Activated gamma-delta T cell treated with Interleukin-2 at 50 U/mL for 16 hours (primary cell): ENCODE measurements at regions not wholly inside any gene's neighbourhood (a gene's known extent, or its start where the extent isn't known, plus 50 kb on each side); places are given as distances from the start of the nearest gene placed in this dataset.
"Not testable (repeated sequence)": the region's sequence is repeated elsewhere in the genome, so short reads cannot be mapped to it uniquely, and the experiment has no call there.

Experiments
- DNase-seq: peaks from one replicate; pipeline ENCODE4 v3.0.0-alpha.2; 2020

- DNase-seq, result no peak
Measured at GRCh38 chr4:66091786-66092185, 421.5 kb upstream of the EPHA5 start.

DNA sequence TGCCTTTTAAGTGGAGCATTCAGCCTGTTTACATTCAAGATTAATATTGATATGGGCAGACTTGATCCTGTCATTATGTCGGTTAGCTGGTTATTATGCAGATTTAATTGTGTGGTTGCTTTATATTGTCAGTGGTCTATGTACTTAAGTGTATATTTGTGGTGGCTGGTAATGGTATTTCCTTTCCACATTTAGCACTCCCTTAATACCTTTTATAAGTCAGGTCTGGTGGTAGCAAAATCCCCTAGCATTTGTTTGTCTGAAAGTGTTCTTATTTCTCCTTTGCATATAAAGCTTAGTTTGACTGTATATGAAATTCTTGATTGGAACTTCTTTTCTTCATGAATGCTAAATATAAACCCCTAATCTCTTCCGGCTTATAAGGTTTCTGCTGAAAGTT lies 403.7 kb upstream of the EPHA5 start:
- DNase-seq, result no peak

DNA sequence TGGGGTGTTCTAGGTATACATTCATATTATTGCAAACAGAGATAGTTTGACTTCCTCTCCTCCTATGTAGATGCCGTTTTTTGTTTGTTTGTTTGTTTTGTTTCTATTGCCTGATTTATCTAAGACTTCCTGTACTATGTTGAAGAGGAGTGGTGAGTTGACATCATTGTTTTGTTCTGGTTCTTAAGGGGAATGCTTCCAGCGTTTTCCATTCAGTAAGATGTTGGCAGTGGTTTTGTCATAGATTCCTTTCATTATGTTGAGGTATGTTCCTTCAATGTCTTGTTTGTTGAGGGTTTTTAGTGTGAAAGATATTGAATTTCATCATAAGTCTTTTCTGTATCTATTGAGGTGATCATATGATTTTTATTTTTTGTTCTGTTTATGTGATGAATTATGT lies 401.6 kb upstream of the EPHA5 start:
- DNase-seq, result no peak

DNA sequence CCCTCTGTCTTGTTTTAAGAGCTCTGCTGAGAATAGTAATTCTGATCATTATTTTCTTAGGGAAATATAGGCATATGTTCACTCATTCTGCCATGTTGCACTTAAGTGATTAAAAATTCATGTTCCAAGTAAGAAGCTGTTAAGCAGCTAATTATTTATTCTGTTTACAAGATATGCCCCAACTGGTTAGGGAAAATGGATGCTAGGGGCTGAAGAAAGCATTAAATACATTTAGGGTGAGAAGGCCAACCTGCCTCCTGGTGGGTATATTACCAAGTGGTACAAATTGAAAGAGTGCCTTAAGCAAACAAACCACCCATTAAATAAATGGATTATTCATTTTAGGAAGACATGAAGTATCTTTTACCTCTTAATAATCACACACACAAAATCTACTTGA lies 392.6 kb upstream of the EPHA5 start:
- DNase-seq, result no peak

DNA sequence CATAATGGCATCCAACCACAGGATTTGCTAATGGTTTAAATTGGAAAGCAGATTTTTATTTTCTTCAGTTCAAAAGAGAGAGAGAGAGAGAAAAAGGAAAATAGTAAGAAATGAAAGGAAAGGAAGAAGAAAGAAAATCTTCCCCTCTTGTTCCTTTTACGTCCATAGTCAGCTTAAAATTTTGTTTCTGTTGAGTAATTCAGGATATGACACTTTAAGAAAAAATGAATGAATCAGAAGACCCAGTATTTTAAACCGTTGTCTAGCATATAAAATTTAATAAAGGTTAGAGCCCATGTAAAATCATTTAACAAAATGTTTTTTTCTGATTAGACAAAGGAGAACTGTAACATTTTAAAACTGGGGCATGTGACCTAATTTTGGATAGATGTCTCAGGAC lies 391.8 kb upstream of the EPHA5 start:
- no peak for DNase-seq

- no peak for DNase-seq
Measured at GRCh38 chr4:66059556-66059955, 389.3 kb upstream of the EPHA5 start.

DNA sequence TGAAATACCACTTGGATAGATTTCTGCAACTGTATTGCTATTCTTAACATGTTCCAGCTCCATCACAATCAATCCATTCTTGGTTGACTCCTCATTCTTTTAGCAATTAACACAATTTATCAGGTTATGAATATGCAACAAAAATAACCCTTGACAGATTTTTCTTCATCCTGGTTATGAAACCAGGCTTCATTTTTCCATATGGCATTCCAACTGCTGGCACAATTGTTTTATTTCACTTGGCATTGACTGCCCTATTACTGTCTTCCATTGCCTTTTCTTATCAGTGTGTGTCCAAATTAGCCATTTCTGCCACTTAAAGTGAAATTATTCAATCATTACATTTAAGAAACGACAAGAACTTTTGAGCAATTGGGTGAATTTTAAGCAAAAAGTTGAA lies 388.8 kb upstream of the EPHA5 start:
- no peak for DNase-seq

GRCh38 chr4:66055999-66056398 lies 385.7 kb upstream of the EPHA5 start:
- DNase-seq, result no peak

DNA sequence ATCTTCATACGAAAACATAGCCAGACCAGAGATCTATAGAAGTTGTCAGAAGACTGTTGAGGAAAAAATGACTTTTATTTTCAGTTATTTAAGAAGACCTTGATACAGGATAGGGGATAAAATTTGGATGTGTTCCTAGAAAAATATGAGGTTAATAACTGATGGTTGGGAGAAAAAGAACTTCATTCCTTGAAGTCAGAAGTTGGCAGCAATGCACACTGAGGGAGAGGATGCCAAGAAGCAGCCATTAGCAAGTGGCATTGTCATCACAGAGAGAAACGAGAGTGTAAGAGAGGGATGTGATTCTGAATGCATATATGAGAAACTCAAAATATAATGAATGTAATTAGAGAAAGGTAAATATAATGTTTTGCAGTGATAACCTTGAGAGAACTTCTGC lies 382.1 kb upstream of the EPHA5 start:
- no peak for DNase-seq

DNA sequence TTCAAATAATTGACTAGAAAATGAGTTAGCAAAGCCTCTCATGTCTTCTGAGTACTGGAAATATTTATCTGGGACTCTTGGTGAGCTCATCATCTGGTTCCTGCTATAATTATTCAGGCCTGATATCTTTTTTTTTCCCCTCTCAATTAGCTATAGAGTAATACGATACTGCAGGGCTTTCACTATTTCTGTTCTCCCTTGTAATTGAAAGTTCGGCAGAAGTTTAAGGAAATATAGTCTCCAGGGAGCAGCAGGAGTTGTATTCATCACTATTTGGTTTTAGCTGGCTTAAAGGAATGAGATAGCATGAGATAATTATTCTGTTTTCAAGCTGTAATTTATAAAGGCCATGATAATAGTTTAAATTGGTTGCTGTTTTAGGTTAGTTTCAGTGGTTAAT lies 378.6 kb upstream of the EPHA5 start:
- DNase-seq, result no peak

GRCh38 chr4:66045913-66046312 lies 375.6 kb upstream of the EPHA5 start:
- no peak for DNase-seq

GRCh38 chr4:66035701-66036100 lies 365.4 kb upstream of the EPHA5 start:
- DNase-seq, result no peak

DNA sequence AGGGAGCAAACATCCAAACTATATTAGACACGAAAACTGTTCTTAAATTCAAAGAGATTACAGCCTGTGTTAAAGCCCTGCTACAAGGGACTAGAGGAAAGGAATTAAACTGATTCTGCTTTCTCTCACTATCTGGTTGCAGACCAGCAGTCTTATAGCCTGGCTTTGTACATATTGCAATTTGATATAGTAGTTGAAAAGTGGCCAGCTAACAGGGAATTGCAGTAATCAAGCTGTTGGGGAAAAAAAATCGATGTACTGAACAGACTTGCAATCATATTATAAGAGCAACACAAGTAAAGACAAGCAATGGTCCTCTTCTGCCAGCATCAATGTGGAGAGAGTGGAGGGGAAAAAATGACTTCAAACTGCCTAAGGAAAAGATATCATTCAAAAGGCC lies 364.4 kb upstream of the EPHA5 start:
- DNase-seq, result no peak

- no peak for DNase-seq
Measured at GRCh38 chr4:66034262-66034661, 364.0 kb upstream of the EPHA5 start.

DNA sequence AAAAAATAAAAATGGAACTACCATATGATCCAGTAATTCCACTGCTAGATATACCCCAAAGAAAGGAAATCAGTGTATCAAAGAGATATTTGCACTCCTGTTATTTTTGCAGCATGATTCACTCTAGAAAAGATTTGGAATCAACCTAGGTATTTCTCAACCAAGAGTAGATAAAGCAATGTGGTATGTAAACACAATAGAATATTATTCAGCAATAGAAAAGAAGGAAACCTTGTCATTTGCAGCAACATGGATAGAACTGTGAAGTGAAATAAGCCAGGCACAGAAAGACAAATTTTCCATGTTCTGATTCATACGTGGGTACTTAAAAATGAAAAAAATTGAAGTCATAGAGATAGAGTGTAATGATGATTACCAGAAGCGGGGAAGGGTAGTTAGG lies 362.3 kb upstream of the EPHA5 start:
- no peak for DNase-seq

GRCh38 chr4:66028668-66029067 lies 358.4 kb upstream of the EPHA5 start:
- no peak for DNase-seq

DNA sequence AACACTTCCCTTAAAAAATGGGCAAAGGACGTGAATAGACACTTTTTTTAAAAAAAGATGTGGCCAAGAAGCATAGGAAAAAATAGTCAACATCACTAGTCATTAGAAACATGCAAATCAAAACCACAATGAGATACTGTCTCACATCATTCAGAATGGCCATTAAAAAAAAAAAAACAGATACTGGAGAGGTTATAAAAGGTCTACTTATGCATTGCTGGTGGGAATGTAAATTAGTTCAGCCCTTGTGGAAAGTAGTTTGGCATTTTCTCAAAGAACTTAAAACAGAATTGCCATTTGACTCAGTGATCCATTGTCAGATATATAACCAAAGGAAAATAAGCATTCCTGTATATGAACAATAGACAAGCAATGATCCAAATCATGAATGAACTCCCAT lies 352.8 kb upstream of the EPHA5 start:
- DNase-seq, result no peak

GRCh38 chr4:66017671-66018070 lies 347.4 kb upstream of the EPHA5 start:
- DNase-seq, result no peak

- DNase-seq, result no peak
Measured at GRCh38 chr4:66016240-66016639, 346.0 kb upstream of the EPHA5 start.

DNA sequence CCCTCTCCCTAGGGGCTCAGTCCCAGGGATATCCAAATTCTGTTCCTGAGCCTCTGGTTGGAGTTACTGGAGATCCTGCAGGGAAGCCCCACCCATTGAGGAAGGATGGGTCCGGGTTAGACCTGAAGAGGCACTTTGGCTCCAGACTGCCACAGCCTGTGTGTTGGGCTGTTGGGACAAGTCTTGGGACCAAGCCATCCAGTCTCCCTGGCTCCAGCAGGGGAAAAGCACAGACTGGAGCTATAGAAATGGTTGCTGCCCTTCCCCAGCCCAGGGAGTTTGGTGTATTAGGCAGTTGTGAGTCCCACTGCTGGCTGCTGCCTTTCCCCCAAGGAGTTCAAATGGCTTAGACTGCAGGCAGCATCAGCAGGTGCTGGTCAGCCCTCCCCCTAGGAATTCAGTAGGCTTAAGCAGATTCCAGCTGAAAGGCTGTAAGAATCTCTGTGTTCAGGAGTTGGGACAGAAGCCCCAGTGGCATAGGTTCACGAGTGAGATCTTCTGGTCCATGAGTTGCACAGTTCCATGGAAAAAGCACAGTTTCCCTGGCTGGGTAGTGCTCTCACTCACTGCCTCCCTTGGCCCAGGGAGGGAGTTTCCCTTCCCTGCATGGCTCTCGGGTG lies 344.0 kb upstream of the EPHA5 start:
- no peak for DNase-seq

DNA sequence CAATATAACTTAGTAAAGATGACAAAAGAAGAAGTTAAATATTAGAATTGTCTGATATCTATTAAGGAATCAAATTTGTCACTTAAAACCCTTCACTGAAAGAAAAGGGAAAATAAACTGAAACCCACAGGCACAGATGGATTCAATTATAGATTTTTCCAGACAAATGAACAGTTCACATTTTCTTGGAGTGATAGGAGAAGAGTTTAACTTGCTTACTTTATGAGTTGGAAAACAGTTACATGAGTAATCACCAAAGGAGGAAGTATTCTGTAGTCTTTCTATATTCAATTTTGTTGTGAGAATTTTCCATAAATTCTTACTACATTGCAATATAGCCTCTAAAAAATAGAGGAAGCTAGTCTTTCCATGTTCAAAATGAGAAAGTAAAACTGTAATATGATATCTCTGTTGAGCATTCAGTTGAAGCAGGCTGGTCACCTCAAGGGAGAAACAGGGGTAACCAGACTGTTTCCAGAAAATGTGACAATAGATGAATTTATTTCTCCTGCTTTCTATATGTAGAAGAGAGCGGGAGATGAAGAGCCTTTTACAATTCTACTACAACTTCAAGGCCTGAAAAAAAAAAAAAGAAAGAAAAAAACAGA lies 330.3 kb upstream of the EPHA5 start:
- no peak for DNase-seq

DNA sequence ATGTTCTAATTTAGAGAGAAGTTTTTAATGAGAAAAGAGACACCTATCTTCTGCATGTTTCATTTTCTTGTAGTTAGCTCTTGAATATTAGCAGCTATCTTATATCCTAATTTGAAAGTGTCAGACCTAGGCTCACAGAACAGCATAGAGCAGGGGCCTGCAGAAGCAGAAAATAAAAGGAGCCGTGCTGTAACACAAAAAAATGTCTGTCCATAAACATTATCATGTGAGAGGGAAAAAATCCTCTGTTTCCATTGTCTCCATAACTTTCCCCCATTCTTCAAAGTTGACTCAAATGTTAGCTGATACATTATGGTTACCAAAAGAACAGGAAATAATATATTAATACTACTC lies 329.2 kb upstream of the EPHA5 start:
- no peak for DNase-seq

DNA sequence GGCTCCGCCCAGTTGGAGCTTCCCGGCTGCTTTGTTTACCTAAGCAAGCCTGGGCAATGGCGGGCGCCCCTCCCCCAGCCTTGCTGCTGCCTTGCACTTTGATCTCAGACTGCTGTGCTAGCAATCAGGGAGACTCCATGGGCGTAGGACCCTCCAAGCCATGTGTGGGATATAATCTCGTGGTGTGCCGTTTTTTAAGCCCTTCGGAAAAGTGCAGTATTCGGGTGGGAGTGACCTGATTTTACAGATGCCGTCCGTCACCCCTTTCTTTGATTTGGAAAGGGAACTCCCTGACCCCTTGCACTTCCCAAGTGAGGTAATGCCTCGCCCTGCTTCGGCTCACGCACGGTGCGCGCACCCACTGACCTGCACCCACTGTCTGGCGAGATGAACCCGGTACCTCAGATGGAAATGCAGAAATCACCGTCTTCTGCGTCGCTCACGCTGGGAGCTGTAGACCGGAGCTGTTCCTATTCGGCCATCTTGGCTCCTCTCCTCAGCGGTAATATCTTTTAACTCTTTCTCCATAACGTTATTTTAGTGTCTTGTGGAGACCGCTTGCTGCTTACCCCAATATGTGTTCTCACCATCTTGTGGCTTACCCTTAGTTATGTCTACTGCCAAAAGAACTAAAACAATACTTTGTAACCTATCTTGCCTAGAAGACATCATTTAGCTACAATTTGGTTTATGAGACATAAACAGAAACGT lies 328.7 kb upstream of the EPHA5 start:
- not testable (repeated sequence) for DNase-seq

DNA sequence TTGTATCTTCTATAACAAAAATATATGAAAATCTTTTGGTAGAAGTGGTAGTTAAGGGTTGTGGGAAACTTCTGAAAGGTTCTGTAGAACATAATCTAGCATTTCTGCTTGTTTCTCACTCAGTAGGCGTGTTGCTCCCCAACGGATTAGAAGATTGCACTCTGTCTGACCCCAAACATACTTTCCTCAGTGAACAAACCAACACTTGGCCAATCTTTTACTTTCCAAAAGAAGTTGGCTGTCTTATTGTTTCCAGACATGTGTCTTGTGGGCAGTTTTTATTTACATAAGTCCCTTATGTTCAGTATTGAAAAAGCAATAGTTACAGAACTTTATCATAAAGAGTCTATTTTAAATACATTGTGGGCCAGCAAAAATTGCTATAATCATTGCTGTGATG lies 312.8 kb upstream of the EPHA5 start:
- no peak for DNase-seq

DNA sequence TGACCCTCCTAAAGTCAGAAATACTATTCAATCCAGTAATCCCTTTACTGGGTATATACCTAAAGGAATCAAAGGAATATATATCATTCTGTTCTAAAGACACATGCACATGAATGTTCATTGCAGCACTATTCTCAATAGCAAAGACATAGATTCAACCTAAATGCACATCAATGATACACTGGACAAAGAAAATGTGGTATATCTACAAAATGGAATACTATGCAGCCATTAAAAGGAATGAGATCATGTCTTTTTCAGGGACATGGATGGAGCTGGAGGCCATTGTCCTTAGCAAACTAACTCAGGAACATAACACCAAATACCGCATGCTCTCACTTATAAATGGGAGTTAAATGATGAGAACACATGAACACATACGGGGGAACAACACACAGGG lies 306.0 kb upstream of the EPHA5 start:
- DNase-seq, result no peak
